AG08396 (cell line): ENCODE measurements at regions not wholly inside any gene's neighbourhood (a gene's known extent, or its start where the extent isn't known, plus 50 kb on each side); places are given as distances from the start of the nearest gene placed in this dataset.
"Not testable (repeated sequence)": the region's sequence is repeated elsewhere in the genome, so short reads cannot be mapped to it uniquely, and the experiment has no call there.

Source experiments
- DNase-seq: peaks from one replicate; pipeline ENCODE4 v3.0.0; 2012; ENCODE audit warnings: low spot score, mixed read lengths

DNA sequence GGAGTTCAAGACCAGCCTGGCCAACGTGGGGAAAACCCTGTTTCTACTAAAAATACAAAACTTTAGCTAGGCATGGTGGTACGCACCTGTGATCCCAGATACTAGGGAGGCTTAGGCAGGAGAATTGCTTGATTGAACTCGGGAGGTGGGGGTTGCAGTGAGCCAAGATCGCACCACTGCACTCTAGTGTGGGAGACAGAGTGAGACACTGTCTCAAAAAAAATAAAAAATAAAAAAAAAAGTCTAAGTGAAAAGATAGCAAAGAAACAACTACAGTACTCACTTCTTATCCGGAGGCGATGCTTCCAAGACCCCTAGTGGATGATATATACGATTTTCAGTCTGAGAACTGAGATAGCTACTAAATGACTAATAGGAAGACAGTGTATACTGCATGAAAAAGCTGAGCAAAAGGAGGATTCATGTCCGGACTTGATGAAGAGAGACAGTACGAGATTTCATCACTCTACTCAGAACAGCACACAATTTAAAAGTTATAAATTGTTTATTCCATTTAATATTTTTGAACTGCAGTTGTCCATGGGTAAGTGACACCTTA lies 138.7 kb upstream of the GOLGA6L6 start:
- DNase-seq = not testable (repeated sequence)

DNA sequence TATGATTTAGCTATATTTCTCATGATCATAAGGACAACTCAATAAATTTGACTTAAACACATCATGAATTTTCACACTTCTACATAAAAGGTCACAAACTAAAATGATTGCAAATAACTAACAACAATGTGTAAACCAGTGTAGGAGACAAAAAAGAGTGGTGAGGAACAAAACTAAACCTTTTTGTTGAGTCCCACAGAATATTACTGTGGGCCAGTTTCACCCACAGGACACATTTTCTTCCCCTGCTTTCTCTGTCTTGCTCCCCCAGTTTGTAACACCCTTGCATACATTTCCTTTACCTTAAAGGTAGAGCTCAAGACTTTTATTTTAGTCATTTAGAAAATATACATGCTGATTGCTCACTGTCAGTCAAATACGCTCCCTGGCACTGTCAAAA lies 130.9 kb upstream of the GOLGA6L6 start:
- DNase-seq = no peak

GRCh38 chr15:20671675-20672074 lies 130.1 kb upstream of the GOLGA6L6 start:
- no peak for DNase-seq

GRCh38 chr15:20666410-20666809 lies 124.8 kb upstream of the GOLGA6L6 start:
- DNase-seq = not testable (repeated sequence)

DNA sequence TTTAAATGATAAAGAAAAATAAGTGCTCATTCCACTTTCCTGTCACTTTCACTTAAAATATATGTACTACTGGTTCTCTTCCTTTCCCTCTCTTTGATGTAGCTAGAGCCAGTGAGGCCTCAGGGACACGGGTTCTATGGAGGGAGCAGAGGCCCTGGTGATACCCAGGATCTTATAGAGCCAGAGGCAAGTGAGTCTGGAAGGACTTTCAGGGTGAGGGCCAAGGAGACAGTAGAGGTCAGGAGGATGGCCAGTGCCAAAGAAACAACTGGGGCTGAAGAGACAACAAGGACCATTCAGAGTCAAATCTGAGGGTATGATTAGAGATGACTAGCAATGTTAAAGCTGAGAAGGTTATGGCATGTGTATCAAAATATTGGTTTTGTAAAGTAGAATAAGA lies 124.1 kb upstream of the GOLGA6L6 start:
- no peak for DNase-seq

DNA sequence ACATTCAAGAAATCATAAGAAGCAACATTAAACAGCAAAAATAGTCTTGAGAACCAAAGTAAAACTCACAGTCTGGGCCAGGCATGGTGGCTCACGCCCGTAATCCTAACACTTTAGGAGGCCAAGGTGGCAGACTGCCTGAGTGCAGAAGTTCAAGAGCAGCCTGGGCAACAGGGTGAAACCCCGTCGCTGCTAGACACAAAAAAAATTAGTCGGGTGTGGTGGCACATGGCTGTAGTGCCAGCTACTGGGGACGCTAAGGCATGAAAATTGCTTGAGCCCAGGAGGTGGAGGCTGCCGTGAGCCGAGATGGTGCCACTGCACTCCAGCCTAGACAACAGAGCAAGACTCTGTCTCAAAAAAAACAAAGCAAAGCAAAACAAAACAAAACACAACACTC lies 117.7 kb upstream of the GOLGA6L6 start:
- no peak for DNase-seq

DNA sequence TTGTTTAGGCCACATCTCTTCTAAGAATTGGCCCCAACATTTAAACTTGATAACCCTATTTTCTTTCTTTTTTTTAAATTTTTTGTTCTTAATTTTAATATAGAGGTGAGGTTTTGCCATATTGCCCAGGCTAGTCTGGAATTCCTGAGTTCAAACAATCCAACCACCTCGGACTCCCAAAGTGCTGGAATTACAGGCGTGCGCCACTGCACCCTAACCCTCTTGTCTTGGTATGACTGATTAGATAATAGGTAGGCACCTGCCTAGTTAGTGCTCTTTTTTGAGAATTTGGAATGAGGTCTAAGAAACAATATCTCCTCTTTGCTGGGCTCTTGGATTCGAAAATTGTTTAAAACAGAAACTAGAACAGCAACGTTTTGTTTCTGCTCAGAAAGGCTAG lies 116.4 kb upstream of the GOLGA6L6 start:
- DNase-seq = no peak

- no peak for DNase-seq
Measured at GRCh38 chr15:20657084-20657483, 115.5 kb upstream of the GOLGA6L6 start.

DNA sequence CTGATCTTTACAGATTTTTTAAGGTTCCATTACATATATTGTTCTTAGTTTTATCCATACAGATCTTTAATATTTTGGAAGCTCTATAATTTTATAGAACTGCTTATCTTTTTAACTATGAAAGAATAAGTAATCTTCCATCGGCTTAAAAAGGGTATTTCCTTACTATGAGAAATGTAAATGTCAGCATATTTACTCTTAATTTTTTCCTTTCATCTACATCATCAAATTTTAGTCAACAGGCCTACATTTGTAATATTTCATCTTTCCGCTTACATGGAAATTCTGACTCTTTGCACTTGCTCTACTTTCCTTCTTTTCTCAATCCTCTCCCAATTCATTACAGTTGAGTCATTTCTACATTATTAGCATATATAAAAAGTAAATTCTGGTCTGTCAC lies 111.3 kb upstream of the GOLGA6L6 start:
- DNase-seq = no peak

- DNase-seq = not testable (repeated sequence)
Measured at GRCh38 chr15:20648402-20648975, 106.9 kb upstream of the GOLGA6L6 start.

GRCh38 chr15:20646529-20647142 lies 105.0 kb upstream of the GOLGA6L6 start:
- DNase-seq = peak; percentile 5

DNA sequence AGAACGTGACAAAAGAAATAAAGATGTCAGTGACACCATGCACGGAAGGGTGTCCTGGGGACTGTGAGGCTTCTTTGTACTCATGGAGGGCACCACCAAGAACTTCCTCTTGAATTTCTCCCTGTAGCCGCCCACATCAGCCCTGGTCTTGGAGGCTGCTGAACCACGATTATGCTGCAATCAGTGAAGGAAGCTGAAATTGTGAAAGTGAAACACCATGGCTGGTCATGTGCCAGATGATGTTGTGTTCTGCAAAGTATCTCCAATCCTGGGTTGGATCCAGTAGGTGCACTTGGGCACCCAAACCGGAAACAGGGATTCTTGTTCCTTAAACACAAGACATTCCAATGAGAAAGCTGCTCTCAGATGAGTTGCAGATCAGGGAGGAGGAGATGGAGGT lies 104.4 kb upstream of the GOLGA6L6 start:
- no peak for DNase-seq

GRCh38 chr15:20644896-20645295 lies 103.3 kb upstream of the GOLGA6L6 start:
- no peak for DNase-seq

GRCh38 chr15:20643829-20644425 lies 102.3 kb upstream of the GOLGA6L6 start:
- DNase-seq = no peak

GRCh38 chr15:20643024-20643770 lies 101.6 kb upstream of the GOLGA6L6 start:
- no peak for DNase-seq

GRCh38 chr15:20642054-20642767 lies 100.6 kb upstream of the GOLGA6L6 start:
- DNase-seq = no peak

DNA sequence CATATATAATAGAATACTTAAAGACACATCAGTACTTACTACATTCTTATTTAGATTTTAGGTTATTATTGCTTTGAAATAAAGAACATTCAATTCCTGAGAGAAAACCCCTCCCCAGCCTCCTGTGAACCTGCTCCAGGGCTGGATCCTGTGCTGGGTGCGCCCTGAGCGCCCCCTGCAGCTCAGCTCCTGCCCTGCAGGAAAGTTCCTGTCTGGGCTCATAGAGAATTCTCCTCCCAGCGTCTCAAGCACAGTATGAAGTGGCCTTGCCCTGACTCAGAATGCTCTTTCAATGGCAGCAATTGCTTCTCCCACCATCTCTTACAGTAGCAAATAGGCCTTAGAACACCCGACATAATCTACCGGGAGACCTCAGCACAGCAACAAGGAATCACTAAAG lies 98.8 kb upstream of the GOLGA6L6 start:
- not testable (repeated sequence) for DNase-seq

DNA sequence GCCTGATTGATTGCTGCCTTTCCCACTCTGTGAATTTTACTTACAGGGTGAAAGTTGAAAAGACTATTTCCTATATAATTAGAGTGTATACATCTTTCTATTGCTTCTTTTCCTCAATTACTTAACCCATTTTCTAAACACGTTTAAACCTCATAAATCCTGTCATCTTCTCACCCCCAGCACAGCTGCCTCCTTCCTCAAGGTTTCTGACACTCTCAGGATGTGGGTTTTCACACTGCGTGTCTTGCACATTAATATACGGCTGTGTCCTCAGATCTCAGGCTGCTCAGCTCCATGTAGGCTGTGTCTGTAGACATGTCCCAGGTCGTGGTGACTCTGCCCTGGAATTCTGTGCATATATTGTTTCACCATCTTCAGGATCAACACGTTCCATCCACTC lies 97.6 kb upstream of the GOLGA6L6 start:
- not testable (repeated sequence) for DNase-seq

GRCh38 chr15:20637499-20637898 lies 95.9 kb upstream of the GOLGA6L6 start:
- not testable (repeated sequence) for DNase-seq

GRCh38 chr15:20629526-20629925 lies 87.9 kb upstream of the GOLGA6L6 start:
- not testable (repeated sequence) for DNase-seq

DNA sequence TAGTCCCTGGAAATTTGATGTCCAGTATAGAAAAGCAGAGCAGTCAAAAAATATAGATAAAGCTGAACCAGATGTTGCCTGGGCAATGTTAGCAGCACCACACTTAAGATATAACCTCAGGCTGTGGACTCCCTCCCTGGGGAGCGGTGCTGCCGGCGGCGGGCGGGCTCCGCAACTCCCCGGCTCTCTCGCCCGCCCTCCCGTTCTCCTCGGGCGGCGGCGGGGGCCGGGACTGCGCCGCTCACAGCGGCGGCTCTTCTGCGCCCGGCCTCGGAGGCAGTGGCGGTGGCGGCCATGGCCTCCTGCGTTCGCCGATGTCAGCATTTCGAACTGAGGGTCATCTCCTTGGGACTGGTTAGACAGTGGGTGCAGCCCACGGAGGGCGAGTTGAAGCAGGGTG lies 86.9 kb upstream of the GOLGA6L6 start:
- DNase-seq = not testable (repeated sequence)

GRCh38 chr15:20625469-20625868 lies 83.9 kb upstream of the GOLGA6L6 start:
- not testable (repeated sequence) for DNase-seq
